BJ (cell line): ENCODE measurements at regions not wholly inside any gene's neighbourhood (a gene's known extent, or its start where the extent isn't known, plus 50 kb on each side); places are given as distances from the start of the nearest gene placed in this dataset.

Source experiments
- CTCF ChIA-PET: fragments of 350-600 bp; formaldehyde crosslinking; extraction: SDS; loops from one replicate; lab custom pipeline; 2021; ENCODE audit warnings: antibody characterized with exemption, inconsistent platforms; lab: Yijun Ruan, JAX
- POLR2A ChIA-PET: fragments of 300-600 bp; sonication (Branson Sonifier 250); formaldehyde crosslinking; extraction: SDS; loops from one replicate; lab custom pipeline; 2021; ENCODE audit warnings: antibody characterized with exemption; lab: Charles Lee
- DNase-seq: peaks from one replicate; pipeline ENCODE4 v3.0.0-alpha.2; 2011; ENCODE audit warnings: low read depth
- H3K27me3 ChIP-seq: 2 replicates; pipeline ENCODE4 v1.6.0; 2011; ENCODE audit warnings: low read length; ENCODE audit not compliant: control insufficient read depth, insufficient read depth
- H3K36me3 ChIP-seq: 2 replicates; pipeline ENCODE4 v1.5.1; 2011; ENCODE audit warnings: low read length; ENCODE audit not compliant: control insufficient read depth, insufficient read depth
- H3K4me3 ChIP-seq: 2 replicates; pipeline ENCODE4 v1.5.1; 2011; ENCODE audit warnings: low read depth, mild to moderate bottlenecking, control low read depth, low read length
- TF ChIP-seq, protein P1 (sequence below): IDR thresholded peaks from 2 replicates; pipeline ENCODE4 v1.5.1; 2011; ENCODE audit warnings: low read depth, mild to moderate bottlenecking, control low read depth, inconsistent platforms, low read length, moderate library complexity; ENCODE audit not compliant: insufficient read depth

GRCh38 chr13:79194272-79194671, 211.8 kb downstream of the RBM26 start:
- ChIA-PET CTCF (interaction anchor here (0.5 kb wide), 1 partner anchor 572 kb away, joined by 3 read pairs; no protein-coding TSS in a partner anchor), POLR2A (no interaction called here)
- H3K36me3 ChIP-seq = no peaks in the 10 kb centered on the region
- TF ChIP-seq, protein P1, sequence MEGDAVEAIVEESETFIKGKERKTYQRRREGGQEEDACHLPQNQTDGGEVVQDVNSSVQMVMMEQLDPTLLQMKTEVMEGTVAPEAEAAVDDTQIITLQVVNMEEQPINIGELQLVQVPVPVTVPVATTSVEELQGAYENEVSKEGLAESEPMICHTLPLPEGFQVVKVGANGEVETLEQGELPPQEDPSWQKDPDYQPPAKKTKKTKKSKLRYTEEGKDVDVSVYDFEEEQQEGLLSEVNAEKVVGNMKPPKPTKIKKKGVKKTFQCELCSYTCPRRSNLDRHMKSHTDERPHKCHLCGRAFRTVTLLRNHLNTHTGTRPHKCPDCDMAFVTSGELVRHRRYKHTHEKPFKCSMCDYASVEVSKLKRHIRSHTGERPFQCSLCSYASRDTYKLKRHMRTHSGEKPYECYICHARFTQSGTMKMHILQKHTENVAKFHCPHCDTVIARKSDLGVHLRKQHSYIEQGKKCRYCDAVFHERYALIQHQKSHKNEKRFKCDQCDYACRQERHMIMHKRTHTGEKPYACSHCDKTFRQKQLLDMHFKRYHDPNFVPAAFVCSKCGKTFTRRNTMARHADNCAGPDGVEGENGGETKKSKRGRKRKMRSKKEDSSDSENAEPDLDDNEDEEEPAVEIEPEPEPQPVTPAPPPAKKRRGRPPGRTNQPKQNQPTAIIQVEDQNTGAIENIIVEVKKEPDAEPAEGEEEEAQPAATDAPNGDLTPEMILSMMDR = no peak
- no peak for DNase-seq
- H3K27me3 ChIP-seq = no peaks in the 10 kb centered on the region
- H3K4me3 ChIP-seq = no peak overlapping the region

GRCh38 chr13:79191501-79191900, 214.6 kb downstream of the RBM26 start:
- H3K4me3 ChIP-seq = no peak overlapping the region
- TF ChIP-seq, protein P1 = no peak

DNA sequence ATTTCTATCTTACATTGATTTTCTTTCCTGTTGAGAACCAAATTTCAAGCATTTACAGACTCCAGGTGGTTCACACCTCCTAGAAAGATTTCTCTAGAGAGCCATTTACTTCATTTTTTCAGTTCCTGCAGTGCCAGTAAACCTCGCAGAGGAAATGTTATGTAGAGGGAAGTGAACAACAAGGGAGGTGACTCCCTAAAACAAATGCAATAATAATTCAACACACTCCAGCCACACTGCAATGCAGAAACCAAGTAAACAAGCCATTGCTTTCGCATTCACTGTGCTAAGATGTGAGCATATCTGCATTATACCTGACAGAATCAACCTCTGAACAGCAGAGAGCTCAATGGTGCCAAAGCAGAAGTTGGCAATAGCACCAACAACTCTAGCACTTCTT, 215.1 kb downstream of the RBM26 start:
- H3K27me3 ChIP-seq = no peaks in the 10 kb centered on the region
- TF ChIP-seq, protein P1 = no peak
- H3K36me3 ChIP-seq = no peaks in the 10 kb centered on the region
- ChIA-PET POLR2A (no interaction called here), CTCF (no interaction called here)
- H3K4me3 ChIP-seq = no peak overlapping the region
- DNase-seq = no peak

More at GRCh38 chr13:79191501-79191900, 214.6 kb downstream of the RBM26 start:
- Histone ChIP-seq H3K36me3 (no peaks in the 10 kb centered on the region), H3K27me3 (no peaks in the 10 kb centered on the region)
- ChIA-PET POLR2A (no interaction called here), CTCF (no interaction called here)
- no peak for DNase-seq

- CTCF ChIA-PET = no interaction called here
These were observed 218.0 kb downstream of the RBM26 start for GRCh38 chr13:79187917-79188690.

GRCh38 chr13:79185580-79185979, 220.5 kb downstream of the RBM26 start:
- ChIA-PET POLR2A (no interaction called here), CTCF (no interaction called here)
- Histone ChIP-seq H3K4me3 (no peak overlapping the region), H3K27me3 (no peaks in the 10 kb centered on the region), H3K36me3 (no peaks in the 10 kb centered on the region)
- DNase-seq = no peak
- TF ChIP-seq, protein P1 = no peak

More at GRCh38 chr13:79187917-79188690, 218.0 kb downstream of the RBM26 start:
- no peaks in the 10 kb centered on the region for H3K36me3 ChIP-seq
- no peaks in the 10 kb centered on the region for H3K27me3 ChIP-seq
- POLR2A ChIA-PET = no interaction called here
- DNase-seq = no peak
- TF ChIP-seq, protein P1 = no peak
- no peak overlapping the region for H3K4me3 ChIP-seq
